ENCODE measurements at regions not wholly inside any gene's neighbourhood (a gene's known extent, or its start where the extent isn't known, plus 50 kb on each side); places are given as distances from the start of the nearest gene placed in this dataset.

GRCh38 chr6:7045331-7045730 is 62.4 kb upstream of the RREB1 start:
- TF ChIP-seq CTCF (IDR thresholded peaks at IDR 0.05) (no peak), POLR2AphosphoS5 (IDR thresholded peaks at IDR 0.05) (no peak)

Data from stomach (tissue), 4 donors.